ENCODE measurements at regions not wholly inside any gene's neighbourhood (a gene's known extent, or its start where the extent isn't known, plus 50 kb on each side); places are given as distances from the start of the nearest gene placed in this dataset.

- TF ChIP-seq CTCF (IDR thresholded peaks at IDR 0.05) = no peak
- DNase-seq (ENCODE audit: low spot score) (no peak), ATAC-seq (ENCODE audit: insufficient number of reproducible peaks, low FRiP score, low read depth) (no peak)
- Histone ChIP-seq H3K27me3 (replicated peaks; ENCODE audit: insufficient read depth) (no peaks in the 10 kb centered on the region), H3K36me3 (no peaks in the 10 kb centered on the region), H3K4me3 (no peak overlapping the region), H3K9me3 (no peaks in the 10 kb centered on the region), H3K27ac (no peak overlapping the region), H3K4me1 (ENCODE audit: control insufficient read depth in 1 of 2, low read depth in 2 of 2) (no peaks in the 10 kb centered on the region)
Observed at GRCh38 chr22:48267681-48268080, 1505.2 kb downstream of the TBC1D22A start.

GRCh38 chr22:48265000-48265625, 1502.7 kb downstream of the TBC1D22A start:
- no peaks in the 10 kb centered on the region for H3K27me3 ChIP-seq (replicated peaks; ENCODE audit: insufficient read depth)
- TF ChIP-seq CTCF (IDR thresholded peaks at IDR 0.05) = no peak
- H3K36me3 ChIP-seq = no peaks in the 10 kb centered on the region
- no peak overlapping the region for H3K4me3 ChIP-seq
- H3K9me3 ChIP-seq = no peaks in the 10 kb centered on the region
- H3K27ac ChIP-seq = no peak overlapping the region
- no peaks in the 10 kb centered on the region for H3K4me1 ChIP-seq (ENCODE audit: control insufficient read depth in 1 of 2, low read depth in 2 of 2)
- no peak for DNase-seq (ENCODE audit: low spot score)
- ATAC-seq (ENCODE audit: insufficient number of reproducible peaks, low FRiP score, low read depth) = no peak

- DNase-seq (ENCODE audit: low spot score) (no peak), ATAC-seq (ENCODE audit: insufficient number of reproducible peaks, low FRiP score, low read depth) (no peak)
- TF ChIP-seq CTCF (IDR thresholded peaks at IDR 0.05) = no peak
- H3K4me1 ChIP-seq (ENCODE audit: control insufficient read depth in 1 of 2, low read depth in 2 of 2) = no peaks in the 10 kb centered on the region
- no peak overlapping the region for H3K27ac ChIP-seq
- H3K9me3 ChIP-seq = no peaks in the 10 kb centered on the region
- H3K36me3 ChIP-seq = no peaks in the 10 kb centered on the region
- H3K4me3 ChIP-seq = no peak overlapping the region
- no peaks in the 10 kb centered on the region for H3K27me3 ChIP-seq (replicated peaks; ENCODE audit: insufficient read depth)
Observed at GRCh38 chr22:48264586-48264985, 1502.1 kb downstream of the TBC1D22A start.

- Histone ChIP-seq H3K4me3 (no peak overlapping the region), H3K9me3 (no peaks in the 10 kb centered on the region), H3K27me3 (replicated peaks; ENCODE audit: insufficient read depth) (no peaks in the 10 kb centered on the region), H3K27ac (no peak overlapping the region), H3K4me1 (ENCODE audit: control insufficient read depth in 1 of 2, low read depth in 2 of 2) (no peaks in the 10 kb centered on the region), H3K36me3 (no peaks in the 10 kb centered on the region)
- DNase-seq (ENCODE audit: low spot score) = no peak
- ATAC-seq (ENCODE audit: insufficient number of reproducible peaks, low FRiP score, low read depth) = no peak
- no peak for TF ChIP-seq CTCF (IDR thresholded peaks at IDR 0.05)
Observed at GRCh38 chr22:48263791-48264351, 1501.4 kb downstream of the TBC1D22A start.

GRCh38 chr22:48263431-48263765, 1500.9 kb downstream of the TBC1D22A start:
- no peaks in the 10 kb centered on the region for H3K27me3 ChIP-seq (replicated peaks; ENCODE audit: insufficient read depth)
- ATAC-seq (ENCODE audit: insufficient number of reproducible peaks, low FRiP score, low read depth) (no peak), DNase-seq (ENCODE audit: low spot score) (no peak)
- no peaks in the 10 kb centered on the region for H3K9me3 ChIP-seq
- H3K4me1 ChIP-seq (ENCODE audit: control insufficient read depth in 1 of 2, low read depth in 2 of 2) = no peaks in the 10 kb centered on the region
- no peak for TF ChIP-seq CTCF (IDR thresholded peaks at IDR 0.05)
- H3K27ac ChIP-seq = no peak overlapping the region
- H3K36me3 ChIP-seq = no peaks in the 10 kb centered on the region
- no peak overlapping the region for H3K4me3 ChIP-seq
